ENCODE measurements at regions not wholly inside any gene's neighbourhood (a gene's known extent, or its start where the extent isn't known, plus 50 kb on each side); places are given as distances from the start of the nearest gene placed in this dataset.

GRCh38 chrX:46327566-46328115 lies 217.6 kb downstream of the ZNF674 start:
- POLR2A ChIA-PET, result no interaction called here

GRCh38 chrX:46326161-46326560 lies 219.1 kb downstream of the ZNF674 start:
- Histone ChIP-seq H3K4me3 (ENCODE audit: low read depth, low read length) (no peak overlapping the region), H3K9me3 (ENCODE audit: control insufficient read depth, insufficient read depth, low read depth, low read length) (no peaks in the 10 kb centered on the region), H3K36me3 (ENCODE audit: control insufficient read depth in 2 of 2, insufficient read depth in 1 of 2, low read length in 2 of 2) (no peaks in the 10 kb centered on the region), H3K27ac (ENCODE audit: extremely low read depth, low read depth, low read length) (no peak overlapping the region), H3K4me1 (ENCODE audit: control insufficient read depth, insufficient read depth, low read length) (no peaks in the 10 kb centered on the region)
- POLR2A ChIA-PET, result no interaction called here
- CTCF ChIA-PET, result no interaction called here
- TF ChIP-seq ZNF501 (tag by site-specific recombination; IDR thresholded peaks at IDR 0.05), result no peak
- no peak for TF ChIP-seq ELK4 (IDR thresholded peaks at IDR 0.05; ENCODE audit: borderline replicate concordance, low read depth, low read length)
- no peak for TF ChIP-seq ZNF335 (tag by site-specific recombination; conservative IDR thresholded peaks at IDR 0.05)
- no peak for TF ChIP-seq KLF8 (tag by site-specific recombination; IDR thresholded peaks at IDR 0.05)
- no peak for TF ChIP-seq ZNF843 (tag by site-specific recombination; IDR thresholded peaks at IDR 0.05)
- TF ChIP-seq ZNF184 (tag by site-specific recombination; IDR thresholded peaks at IDR 0.05), result no peak
- TF ChIP-seq ZNF423 (tag by site-specific recombination; IDR thresholded peaks at IDR 0.05), result no peak
- no peak for TF ChIP-seq ZNF292 (tag by site-specific recombination; IDR thresholded peaks at IDR 0.05; ENCODE audit: borderline replicate concordance, low read depth)
- TF ChIP-seq FEZF1 (tag by site-specific recombination; IDR thresholded peaks at IDR 0.05), result no peak
- TF ChIP-seq, protein P1, sequence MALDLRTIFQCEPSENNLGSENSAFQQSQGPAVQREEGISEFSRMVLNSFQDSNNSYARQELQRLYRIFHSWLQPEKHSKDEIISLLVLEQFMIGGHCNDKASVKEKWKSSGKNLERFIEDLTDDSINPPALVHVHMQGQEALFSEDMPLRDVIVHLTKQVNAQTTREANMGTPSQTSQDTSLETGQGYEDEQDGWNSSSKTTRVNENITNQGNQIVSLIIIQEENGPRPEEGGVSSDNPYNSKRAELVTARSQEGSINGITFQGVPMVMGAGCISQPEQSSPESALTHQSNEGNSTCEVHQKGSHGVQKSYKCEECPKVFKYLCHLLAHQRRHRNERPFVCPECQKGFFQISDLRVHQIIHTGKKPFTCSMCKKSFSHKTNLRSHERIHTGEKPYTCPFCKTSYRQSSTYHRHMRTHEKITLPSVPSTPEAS (tag by site-specific recombination; IDR thresholded peaks at IDR 0.05), result no peak
- TF ChIP-seq ZNF174 (tag by site-specific recombination; IDR thresholded peaks at IDR 0.05), result no peak
- TF ChIP-seq, protein P2, sequence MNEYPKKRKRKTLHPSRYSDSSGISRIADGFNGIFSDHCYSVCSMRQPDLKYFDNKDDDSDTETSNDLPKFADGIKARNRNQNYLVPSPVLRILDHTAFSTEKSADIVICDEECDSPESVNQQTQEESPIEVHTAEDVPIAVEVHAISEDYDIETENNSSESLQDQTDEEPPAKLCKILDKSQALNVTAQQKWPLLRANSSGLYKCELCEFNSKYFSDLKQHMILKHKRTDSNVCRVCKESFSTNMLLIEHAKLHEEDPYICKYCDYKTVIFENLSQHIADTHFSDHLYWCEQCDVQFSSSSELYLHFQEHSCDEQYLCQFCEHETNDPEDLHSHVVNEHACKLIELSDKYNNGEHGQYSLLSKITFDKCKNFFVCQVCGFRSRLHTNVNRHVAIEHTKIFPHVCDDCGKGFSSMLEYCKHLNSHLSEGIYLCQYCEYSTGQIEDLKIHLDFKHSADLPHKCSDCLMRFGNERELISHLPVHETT (tag by site-specific recombination; IDR thresholded peaks at IDR 0.05), result no peak

More at GRCh38 chrX:46327566-46328115, 217.6 kb downstream of the ZNF674 start:
- CTCF ChIA-PET, result no interaction called here
- TF ChIP-seq ZFHX2 (tag by site-specific recombination; conservative IDR thresholded peaks at IDR 0.05) (no peak), REPIN1 (tag by site-specific recombination; IDR thresholded peaks at IDR 0.05; ENCODE audit: low read depth) (no peak), ZNF148 (tag by site-specific recombination; IDR thresholded peaks at IDR 0.05; ENCODE audit: borderline replicate concordance) (no peak), ZEB2 (tag by site-specific recombination; IDR thresholded peaks at IDR 0.05) (no peak), BCL6B (tag by site-specific recombination; IDR thresholded peaks at IDR 0.05) (no peak), ZNF621 (tag by site-specific recombination; IDR thresholded peaks at IDR 0.05) (no peak), ZNF521 (tag by site-specific recombination; IDR thresholded peaks at IDR 0.05) (no peak), YY2 (tag by site-specific recombination; IDR thresholded peaks at IDR 0.05) (no peak), ZNF266 (tag by site-specific recombination; IDR thresholded peaks at IDR 0.05; ENCODE audit: low read depth) (no peak), ZNF138 (tag by site-specific recombination; IDR thresholded peaks at IDR 0.05; ENCODE audit: borderline replicate concordance) (no peak), ZNF626 (tag by site-specific recombination; IDR thresholded peaks at IDR 0.05) (no peak), SETDB1 (IDR thresholded peaks at IDR 0.05; ENCODE audit: insufficient read length, low read length) (no peak), ZNF394 (tag by site-specific recombination; IDR thresholded peaks at IDR 0.05; ENCODE audit: borderline replicate concordance) (no peak), ZNF18 (tag by site-specific recombination; IDR thresholded peaks at IDR 0.05) (no peak), ZNF221 (tag by site-specific recombination; IDR thresholded peaks at IDR 0.05; ENCODE audit: borderline replicate concordance) (no peak), KLF7 (tag by site-specific recombination; IDR thresholded peaks at IDR 0.05; ENCODE audit: borderline replicate concordance) (no peak), ZNF768 (tag by site-specific recombination; IDR thresholded peaks at IDR 0.05) (no peak), ZNF677 (tag by site-specific recombination; IDR thresholded peaks at IDR 0.05) (no peak), ZNF175 (tag by site-specific recombination; IDR thresholded peaks at IDR 0.05) (no peak)
- H3K4me3 ChIP-seq (ENCODE audit: low read depth, low read length), result no peak overlapping the region
- H3K4me1 ChIP-seq (ENCODE audit: control insufficient read depth, insufficient read depth, low read length), result no peaks in the 10 kb centered on the region
- no peaks in the 10 kb centered on the region for H3K9me3 ChIP-seq (ENCODE audit: control insufficient read depth, insufficient read depth, low read depth, low read length)
- H3K36me3 ChIP-seq (ENCODE audit: control insufficient read depth in 2 of 2, insufficient read depth in 1 of 2, low read length in 2 of 2), result no peaks in the 10 kb centered on the region
- H3K27ac ChIP-seq (ENCODE audit: extremely low read depth, low read depth, low read length), result no peak overlapping the region

Measured in HEK293 (cell line).